ENCODE measurements at regions not wholly inside any gene's neighbourhood (a gene's known extent, or its start where the extent isn't known, plus 50 kb on each side); places are given as distances from the start of the nearest gene placed in this dataset.
"Not testable (repeated sequence)": the region's sequence is repeated elsewhere in the genome, so short reads cannot be mapped to it uniquely, and the experiment has no call there.

- no peak overlapping the region for H3K27ac ChIP-seq
- DNase-seq, result no peak
- H3K9me3 ChIP-seq, result no peaks in the 10 kb centered on the region
Observed at GRCh38 chr18:53843763-53844162, 380.7 kb downstream of the MBD2 start.

DNA sequence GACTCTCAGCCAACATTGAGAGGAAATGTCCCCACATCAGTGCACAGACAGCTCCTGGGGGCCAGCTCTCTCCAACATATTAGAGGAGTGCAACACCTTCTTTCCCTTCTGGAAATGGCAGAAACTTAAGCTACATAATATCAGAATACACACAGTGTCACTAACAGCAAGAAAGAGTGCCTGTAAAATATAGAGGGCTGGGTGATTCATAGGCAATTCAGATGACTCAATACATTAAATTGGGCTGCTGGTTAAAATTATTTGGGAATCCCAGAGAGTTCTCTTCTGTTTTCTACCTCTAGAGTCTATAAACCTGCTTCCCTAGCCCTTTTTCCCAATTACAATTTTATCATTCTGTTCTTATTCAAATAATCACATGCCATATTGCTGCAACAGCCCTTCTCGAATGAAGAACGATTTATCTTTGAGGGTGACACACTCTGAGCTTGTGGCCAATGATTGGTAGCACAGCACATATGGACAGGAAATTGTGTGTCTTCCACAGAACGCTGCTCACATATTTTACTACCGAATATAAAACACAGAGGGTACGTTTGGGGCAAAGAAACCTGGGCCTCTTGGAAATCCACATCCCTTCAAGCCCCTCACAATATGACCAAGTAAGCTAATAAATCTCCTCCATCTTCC lies 381.2 kb downstream of the MBD2 start:
- Histone ChIP-seq H3K27ac (no peak overlapping the region), H3K36me3 (no peaks in the 10 kb centered on the region), H3K27me3 (no peaks in the 10 kb centered on the region), H3K9me3 (no peaks in the 10 kb centered on the region), H3K4me1 (no peaks in the 10 kb centered on the region), H3K4me3 (no peak overlapping the region)
- no peak for TF ChIP-seq POLR2A (IDR thresholded peaks at IDR 0.05)
- TF ChIP-seq, protein P1, sequence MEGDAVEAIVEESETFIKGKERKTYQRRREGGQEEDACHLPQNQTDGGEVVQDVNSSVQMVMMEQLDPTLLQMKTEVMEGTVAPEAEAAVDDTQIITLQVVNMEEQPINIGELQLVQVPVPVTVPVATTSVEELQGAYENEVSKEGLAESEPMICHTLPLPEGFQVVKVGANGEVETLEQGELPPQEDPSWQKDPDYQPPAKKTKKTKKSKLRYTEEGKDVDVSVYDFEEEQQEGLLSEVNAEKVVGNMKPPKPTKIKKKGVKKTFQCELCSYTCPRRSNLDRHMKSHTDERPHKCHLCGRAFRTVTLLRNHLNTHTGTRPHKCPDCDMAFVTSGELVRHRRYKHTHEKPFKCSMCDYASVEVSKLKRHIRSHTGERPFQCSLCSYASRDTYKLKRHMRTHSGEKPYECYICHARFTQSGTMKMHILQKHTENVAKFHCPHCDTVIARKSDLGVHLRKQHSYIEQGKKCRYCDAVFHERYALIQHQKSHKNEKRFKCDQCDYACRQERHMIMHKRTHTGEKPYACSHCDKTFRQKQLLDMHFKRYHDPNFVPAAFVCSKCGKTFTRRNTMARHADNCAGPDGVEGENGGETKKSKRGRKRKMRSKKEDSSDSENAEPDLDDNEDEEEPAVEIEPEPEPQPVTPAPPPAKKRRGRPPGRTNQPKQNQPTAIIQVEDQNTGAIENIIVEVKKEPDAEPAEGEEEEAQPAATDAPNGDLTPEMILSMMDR (IDR thresholded peaks at IDR 0.05), result no peak
- DNase-seq, result no peak

More at GRCh38 chr18:53843763-53844162, 380.7 kb downstream of the MBD2 start:
- H3K36me3 ChIP-seq, result no peaks in the 10 kb centered on the region
- no peaks in the 10 kb centered on the region for H3K27me3 ChIP-seq
- no peaks in the 10 kb centered on the region for H3K4me1 ChIP-seq
- TF ChIP-seq, protein P1 (IDR thresholded peaks at IDR 0.05), result no peak
- TF ChIP-seq POLR2A (IDR thresholded peaks at IDR 0.05), result no peak
- no peak overlapping the region for H3K4me3 ChIP-seq

DNA sequence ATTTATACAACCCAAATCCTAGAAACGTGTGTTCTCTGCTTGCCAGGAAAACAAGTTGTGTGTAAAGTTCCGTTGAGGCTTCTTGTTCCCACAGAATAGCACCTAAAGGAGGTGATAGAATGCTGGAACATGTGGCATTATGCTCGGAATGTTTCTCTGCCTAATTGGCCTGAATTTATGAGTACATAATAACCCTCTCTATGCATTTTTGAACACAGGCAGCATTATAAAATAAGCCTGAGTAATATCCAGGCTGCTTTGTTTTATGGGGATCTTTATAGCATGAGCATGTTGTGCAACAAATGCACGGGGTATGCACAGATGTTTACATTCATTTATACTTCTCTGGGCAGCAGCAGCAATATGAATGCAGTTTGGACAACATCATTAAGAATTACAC lies 385.7 kb downstream of the MBD2 start:
- TF ChIP-seq, protein P1 (IDR thresholded peaks at IDR 0.05), result no peak
- TF ChIP-seq POLR2A (IDR thresholded peaks at IDR 0.05), result no peak
- no peak for DNase-seq
- no peak overlapping the region for H3K27ac ChIP-seq
- H3K4me1 ChIP-seq, result no peaks in the 10 kb centered on the region
- H3K9me3 ChIP-seq, result peaks cover 0 to 8% (median 4%) of the 10 kb centered on the region in 4 donors
- no peaks in the 10 kb centered on the region for H3K36me3 ChIP-seq
- no peak overlapping the region for H3K4me3 ChIP-seq
- no peaks in the 10 kb centered on the region for H3K27me3 ChIP-seq

DNA sequence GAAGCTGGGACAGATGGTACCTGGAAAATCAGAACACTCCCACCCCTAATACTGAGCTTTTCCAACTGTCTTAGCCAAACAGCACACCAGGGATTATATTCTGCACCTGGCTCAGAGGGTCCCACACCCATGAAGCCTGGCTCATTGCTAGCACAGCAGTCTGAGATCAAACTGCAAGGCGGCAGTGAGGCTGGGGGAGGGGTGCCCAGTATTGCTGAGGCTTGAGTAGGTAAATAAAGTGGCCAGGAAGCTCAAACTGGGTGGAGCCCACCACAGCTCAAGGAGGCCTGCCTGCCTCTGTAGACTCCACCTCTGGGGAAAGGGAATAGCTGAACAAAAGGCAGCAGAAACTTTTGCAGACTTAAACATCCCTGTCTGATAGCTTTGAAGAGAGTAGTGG lies 403.3 kb downstream of the MBD2 start:
- not testable (repeated sequence) for DNase-seq, H3K27ac ChIP-seq, H3K36me3 ChIP-seq, H3K9me3 ChIP-seq, H3K4me3 ChIP-seq, H3K4me1 ChIP-seq, H3K27me3 ChIP-seq

DNA sequence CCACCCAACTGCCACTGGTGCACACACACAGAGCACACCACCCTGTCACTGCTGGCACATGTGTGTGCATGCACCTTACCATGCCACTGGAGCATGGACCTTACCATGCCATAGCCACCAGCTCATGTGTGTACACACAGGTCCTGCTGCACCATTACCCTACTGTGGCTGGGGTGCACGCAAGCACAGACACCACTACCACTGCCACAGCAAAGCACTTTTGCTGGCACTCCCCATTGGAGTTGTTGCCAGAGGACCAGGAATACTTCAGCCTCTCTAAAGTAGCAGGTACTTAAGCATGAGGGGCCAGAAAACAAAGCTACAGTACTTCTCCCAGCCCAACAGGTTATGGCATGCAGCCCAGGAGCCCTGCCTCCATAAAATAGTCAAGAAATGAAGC lies 404.8 kb downstream of the MBD2 start:
- Histone ChIP-seq H3K9me3 (no peaks in the 10 kb centered on the region), H3K27me3 (no peaks in the 10 kb centered on the region), H3K4me1 (no peaks in the 10 kb centered on the region), H3K27ac (no peak overlapping the region), H3K36me3 (no peaks in the 10 kb centered on the region), H3K4me3 (no peak overlapping the region)
- no peak for DNase-seq
- TF ChIP-seq, protein P1 (IDR thresholded peaks at IDR 0.05), result no peak
- no peak for TF ChIP-seq POLR2A (IDR thresholded peaks at IDR 0.05)

GRCh38 chr18:53819174-53819573 lies 405.3 kb downstream of the MBD2 start:
- DNase-seq, result no peak
- Histone ChIP-seq H3K4me1 (no peaks in the 10 kb centered on the region), H3K36me3 (no peaks in the 10 kb centered on the region), H3K4me3 (no peak overlapping the region), H3K9me3 (no peaks in the 10 kb centered on the region), H3K27me3 (no peaks in the 10 kb centered on the region), H3K27ac (no peak overlapping the region)
- TF ChIP-seq, protein P1 (IDR thresholded peaks at IDR 0.05), result no peak
- TF ChIP-seq POLR2A (IDR thresholded peaks at IDR 0.05), result no peak
